Left renal cortex interstitium (tissue), 4 donors: ENCODE measurements at regions not wholly inside any gene's neighbourhood (a gene's known extent, or its start where the extent isn't known, plus 50 kb on each side); places are given as distances from the start of the nearest gene placed in this dataset.

ENCODE experiments used
- DNase-seq, 4 donors: peaks; one replicate each; pipeline ENCODE4 v3.0.0-alpha.2; 2013; ENCODE audit warnings: low read depth in 4 of 4, low spot score in 2 of 4, missing footprints in 1 of 4

GRCh38 chr15:39285071-39285470, 295.8 kb upstream of the THBS1 start:
- DNase-seq: no peak

GRCh38 chr15:39285663-39286062, 295.2 kb upstream of the THBS1 start:
- DNase-seq: no peak

- DNase-seq: no peak
These were observed 294.2 kb upstream of the THBS1 start for GRCh38 chr15:39286706-39287105.

GRCh38 chr15:39287322-39288195, 293.3 kb upstream of the THBS1 start:
- DNase-seq: no peak

GRCh38 chr15:39290711-39291435, 290.0 kb upstream of the THBS1 start:
- DNase-seq: no peak

GRCh38 chr15:39291690-39292089, 289.2 kb upstream of the THBS1 start:
- no peak for DNase-seq

- no peak for DNase-seq
These were observed 283.9 kb upstream of the THBS1 start for GRCh38 chr15:39296955-39297354.

GRCh38 chr15:39298271-39298962, 282.5 kb upstream of the THBS1 start:
- no peak for DNase-seq

- no peak for DNase-seq
These were observed 281.2 kb upstream of the THBS1 start for GRCh38 chr15:39299486-39300267.

GRCh38 chr15:39300451-39301153, 280.3 kb upstream of the THBS1 start:
- no peak for DNase-seq

GRCh38 chr15:39301589-39301999, 279.3 kb upstream of the THBS1 start:
- DNase-seq: no peak

GRCh38 chr15:39302936-39303335, 277.9 kb upstream of the THBS1 start:
- no peak for DNase-seq

- DNase-seq: no peak
These were observed 276.6 kb upstream of the THBS1 start for GRCh38 chr15:39304201-39304841.

GRCh38 chr15:39304931-39305728, 275.7 kb upstream of the THBS1 start:
- no peak for DNase-seq

- DNase-seq: no peak
These were observed 270.2 kb upstream of the THBS1 start for GRCh38 chr15:39310633-39311032.

- DNase-seq: no peak
These were observed 267.9 kb upstream of the THBS1 start for GRCh38 chr15:39312984-39313383.

- no peak for DNase-seq
These were observed 267.4 kb upstream of the THBS1 start for GRCh38 chr15:39313467-39313866.

- DNase-seq: no peak
These were observed 267.0 kb upstream of the THBS1 start for GRCh38 chr15:39313881-39314280.
